ENCODE measurements at regions not wholly inside any gene's neighbourhood (a gene's known extent, or its start where the extent isn't known, plus 50 kb on each side); places are given as distances from the start of the nearest gene placed in this dataset.

DNA sequence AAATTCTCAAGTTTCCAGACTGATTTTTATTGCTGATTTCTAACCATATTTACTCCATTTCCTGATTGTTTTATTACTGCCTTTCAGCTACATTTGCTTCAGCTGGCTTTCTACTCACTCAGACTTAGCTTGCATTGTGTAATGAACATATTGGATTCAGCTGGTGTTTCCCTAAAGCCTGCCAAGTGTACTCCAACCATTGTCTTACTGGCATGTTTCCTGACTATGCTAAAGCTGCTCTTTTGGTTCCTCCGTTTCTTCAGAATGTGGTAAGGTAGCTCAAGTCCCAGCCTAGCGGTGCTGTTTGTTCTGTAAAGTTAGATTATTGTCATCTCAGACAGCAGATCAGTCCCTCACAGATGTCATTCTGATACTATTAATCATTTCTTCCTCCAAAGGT, 53.1 kb upstream of the GLRA2 start:
- Mint-ChIP-seq H3K36me3 (ENCODE audit: low read depth) (no peaks in the 10 kb centered on the region), H3K9me3 (ENCODE audit: low read depth) (peaks cover 12% of the 10 kb centered on the region), H3K4me1 (ENCODE audit: low read depth) (no peaks in the 10 kb centered on the region), H3K27ac (ENCODE audit: unreplicated experiment) (no peak overlapping the region), H3K4me3 (ENCODE audit: unreplicated experiment) (no peak overlapping the region), H3K27me3 (ENCODE audit: low read depth) (peaks cover 1% of the 10 kb centered on the region)
- no peak for DNase-seq (ENCODE audit: low spot score)
- TF ChIP-seq CTCF (IDR thresholded peaks at IDR 0.05) = no peak

DNA sequence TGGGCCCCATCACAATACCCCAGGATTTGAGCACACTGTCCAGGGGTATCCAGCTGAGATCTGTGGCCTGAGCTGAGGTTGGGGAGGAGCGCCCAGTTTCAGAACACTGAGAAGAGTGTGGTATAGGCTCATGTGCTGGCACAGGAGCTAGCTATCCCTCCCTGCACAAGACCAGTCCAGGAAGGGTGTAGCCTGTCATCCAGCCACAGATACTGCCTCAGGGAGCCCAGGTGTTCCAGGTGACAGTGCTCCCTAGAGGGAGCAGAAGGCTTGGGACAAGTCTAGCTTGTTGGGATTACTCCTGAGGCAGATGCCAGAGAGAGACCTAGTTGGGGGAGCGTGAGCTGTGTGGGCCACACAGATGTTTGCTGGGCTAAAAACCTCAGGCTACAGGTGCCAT, 79.6 kb upstream of the GLRA2 start:
- peaks cover 17% of the 10 kb centered on the region for H3K9me3 Mint-ChIP-seq (ENCODE audit: low read depth)
- H3K36me3 Mint-ChIP-seq (ENCODE audit: low read depth) = no peaks in the 10 kb centered on the region
- no peak overlapping the region for H3K4me3 Mint-ChIP-seq (ENCODE audit: unreplicated experiment)
- no peak for TF ChIP-seq CTCF (IDR thresholded peaks at IDR 0.05)
- H3K27ac Mint-ChIP-seq (ENCODE audit: unreplicated experiment) = no peak overlapping the region
- no peak for DNase-seq (ENCODE audit: low spot score)
- H3K4me1 Mint-ChIP-seq (ENCODE audit: low read depth) = no peaks in the 10 kb centered on the region
- H3K27me3 Mint-ChIP-seq (ENCODE audit: low read depth) = peaks cover 2% of the 10 kb centered on the region

DNA sequence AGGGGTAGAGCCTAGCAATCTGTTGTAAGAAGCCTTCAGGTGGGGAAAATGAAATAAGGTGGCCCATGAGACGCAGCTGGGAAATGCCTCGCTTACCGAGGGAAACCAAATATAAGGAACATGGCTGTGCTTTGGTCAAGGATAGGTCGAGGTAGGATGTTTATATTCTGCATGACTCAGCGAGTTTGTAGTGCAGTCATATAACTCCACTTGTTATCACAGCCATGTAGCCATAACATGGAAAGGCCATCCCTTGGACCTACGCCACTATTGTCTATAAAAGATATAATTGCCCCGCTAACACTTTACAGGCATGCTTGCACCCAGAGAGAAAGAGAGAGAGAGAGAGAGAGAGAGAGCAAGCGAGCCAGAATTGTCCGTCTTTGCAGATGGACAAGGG, 80.9 kb upstream of the GLRA2 start:
- Mint-ChIP-seq H3K9me3 (ENCODE audit: low read depth) (peaks cover 14% of the 10 kb centered on the region), H3K4me1 (ENCODE audit: low read depth) (no peaks in the 10 kb centered on the region), H3K27ac (ENCODE audit: unreplicated experiment) (no peak overlapping the region), H3K27me3 (ENCODE audit: low read depth) (peaks cover 2% of the 10 kb centered on the region), H3K36me3 (ENCODE audit: low read depth) (no peaks in the 10 kb centered on the region), H3K4me3 (ENCODE audit: unreplicated experiment) (no peak overlapping the region)
- no peak for DNase-seq (ENCODE audit: low spot score)
- no peak for TF ChIP-seq CTCF (IDR thresholded peaks at IDR 0.05)

DNA sequence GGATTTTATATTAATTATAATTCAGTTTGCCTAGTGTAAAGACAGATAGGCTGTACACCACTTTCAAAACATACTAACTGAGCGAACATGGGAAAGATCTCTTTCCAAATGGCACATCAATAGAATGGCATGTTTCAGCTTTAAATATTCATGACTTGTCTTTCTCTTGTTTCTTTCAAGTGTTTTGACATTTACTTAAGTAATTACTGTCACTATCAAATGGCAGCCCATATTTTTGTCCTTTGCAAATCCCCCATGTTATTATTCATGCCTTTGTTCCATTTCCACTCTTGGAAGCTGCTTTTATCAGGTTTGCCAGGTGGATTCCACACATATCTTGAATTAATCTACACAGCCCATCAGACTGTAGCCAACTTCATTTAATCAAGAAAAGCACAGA, 89.2 kb upstream of the GLRA2 start:
- H3K4me1 Mint-ChIP-seq (ENCODE audit: low read depth) = no peaks in the 10 kb centered on the region
- H3K27me3 Mint-ChIP-seq (ENCODE audit: low read depth) = peaks cover 3% of the 10 kb centered on the region
- no peak for DNase-seq (ENCODE audit: low spot score)
- H3K9me3 Mint-ChIP-seq (ENCODE audit: low read depth) = peaks cover 16% of the 10 kb centered on the region
- no peak overlapping the region for H3K27ac Mint-ChIP-seq (ENCODE audit: unreplicated experiment)
- TF ChIP-seq CTCF (IDR thresholded peaks at IDR 0.05) = no peak
- no peaks in the 10 kb centered on the region for H3K36me3 Mint-ChIP-seq (ENCODE audit: low read depth)
- H3K4me3 Mint-ChIP-seq (ENCODE audit: unreplicated experiment) = no peak overlapping the region

DNA sequence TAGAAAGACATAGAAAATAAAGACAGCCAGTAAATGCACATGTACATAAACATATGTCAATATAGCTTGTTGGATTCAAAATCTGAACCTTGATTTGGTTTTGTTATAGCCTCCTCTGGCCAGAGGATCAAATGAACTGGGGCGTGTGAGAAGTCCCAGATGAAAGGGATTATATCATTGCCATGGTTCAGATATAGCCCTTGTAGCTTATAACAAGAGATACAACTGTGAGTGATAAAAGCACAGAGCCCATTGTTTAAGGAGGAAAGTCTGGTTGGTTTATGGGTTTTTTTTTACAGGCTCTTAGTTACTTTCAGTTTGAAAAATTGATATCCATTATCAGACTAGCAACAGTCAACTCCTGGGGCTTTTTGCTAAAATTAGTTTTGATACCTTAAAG, 101.7 kb upstream of the GLRA2 start:
- Mint-ChIP-seq H3K9me3 (ENCODE audit: low read depth) (peaks cover 7% of the 10 kb centered on the region), H3K27me3 (ENCODE audit: low read depth) (no peaks in the 10 kb centered on the region), H3K4me3 (ENCODE audit: unreplicated experiment) (no peak overlapping the region), H3K27ac (ENCODE audit: unreplicated experiment) (no peak overlapping the region), H3K36me3 (ENCODE audit: low read depth) (no peaks in the 10 kb centered on the region), H3K4me1 (ENCODE audit: low read depth) (no peaks in the 10 kb centered on the region)
- no peak for DNase-seq (ENCODE audit: low spot score)
- TF ChIP-seq CTCF (IDR thresholded peaks at IDR 0.05) = no peak

Data from chondrocyte (in vitro differentiated cells).